Nephron progenitor cell (in vitro differentiated cells): ENCODE measurements at regions not wholly inside any gene's neighbourhood (a gene's known extent, or its start where the extent isn't known, plus 50 kb on each side); places are given as distances from the start of the nearest gene placed in this dataset.

Experiments used
- DNase-seq: peaks from one replicate; pipeline ENCODE4 v3.0.0; 2021
- H3K27ac Mint-ChIP-seq: 2 replicates; pipeline ENCODE4 v1.8.0; 2021; ENCODE audit warnings: mild to moderate bottlenecking, moderate library complexity, mixed read lengths
- H3K27me3 Mint-ChIP-seq: 2 replicates; pipeline ENCODE4 v1.8.0; 2021; ENCODE audit warnings: mild to moderate bottlenecking, low read depth, mixed read lengths; ENCODE audit not compliant: poor library complexity
- H3K36me3 Mint-ChIP-seq: 2 replicates; pipeline ENCODE4 v1.8.0; 2021; ENCODE audit warnings: low read depth, mixed read lengths
- H3K4me1 Mint-ChIP-seq: 2 replicates; pipeline ENCODE4 v1.8.0; 2021; ENCODE audit warnings: mixed read lengths
- H3K4me3 Mint-ChIP-seq: 2 replicates; pipeline ENCODE4 v1.8.0; 2021; ENCODE audit warnings: mild to moderate bottlenecking, moderate library complexity, mixed read lengths
- H3K9me3 Mint-ChIP-seq: 2 replicates; pipeline ENCODE4 v1.8.0; 2021; ENCODE audit warnings: mild to moderate bottlenecking, moderate library complexity, mixed read lengths
- TF ChIP-seq, protein P1 (sequence below): fragments of 200-600 bp; sonication (generic); IDR thresholded peaks from 2 replicates; pipeline ENCODE4 v1.5.0; 2021; ENCODE audit warnings: antibody characterized with exemption

DNA sequence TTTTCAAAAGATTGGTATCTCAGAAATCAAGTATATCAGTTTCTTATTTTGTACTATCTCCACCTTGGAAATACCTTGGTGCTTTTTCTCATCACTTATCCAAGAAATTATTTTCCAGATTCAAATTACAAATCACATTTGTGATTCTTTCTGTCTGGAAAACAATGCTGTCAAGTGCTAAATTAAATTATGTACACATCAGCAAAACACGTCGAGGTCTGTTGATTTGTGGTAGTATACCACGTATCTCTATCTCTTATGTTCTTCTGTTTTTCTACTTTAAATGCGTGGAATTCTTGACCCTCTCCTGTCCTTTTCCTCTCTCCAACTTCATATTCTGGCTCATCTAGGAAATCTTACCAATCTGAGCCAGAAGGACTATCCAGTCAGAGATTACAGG lies 214.5 kb downstream of the PTN start:
- H3K27me3 Mint-ChIP-seq = peaks cover 3% of the 10 kb centered on the region
- no peak for DNase-seq
- no peaks in the 10 kb centered on the region for H3K9me3 Mint-ChIP-seq
- H3K36me3 Mint-ChIP-seq = no peaks in the 10 kb centered on the region
- TF ChIP-seq, protein P1, sequence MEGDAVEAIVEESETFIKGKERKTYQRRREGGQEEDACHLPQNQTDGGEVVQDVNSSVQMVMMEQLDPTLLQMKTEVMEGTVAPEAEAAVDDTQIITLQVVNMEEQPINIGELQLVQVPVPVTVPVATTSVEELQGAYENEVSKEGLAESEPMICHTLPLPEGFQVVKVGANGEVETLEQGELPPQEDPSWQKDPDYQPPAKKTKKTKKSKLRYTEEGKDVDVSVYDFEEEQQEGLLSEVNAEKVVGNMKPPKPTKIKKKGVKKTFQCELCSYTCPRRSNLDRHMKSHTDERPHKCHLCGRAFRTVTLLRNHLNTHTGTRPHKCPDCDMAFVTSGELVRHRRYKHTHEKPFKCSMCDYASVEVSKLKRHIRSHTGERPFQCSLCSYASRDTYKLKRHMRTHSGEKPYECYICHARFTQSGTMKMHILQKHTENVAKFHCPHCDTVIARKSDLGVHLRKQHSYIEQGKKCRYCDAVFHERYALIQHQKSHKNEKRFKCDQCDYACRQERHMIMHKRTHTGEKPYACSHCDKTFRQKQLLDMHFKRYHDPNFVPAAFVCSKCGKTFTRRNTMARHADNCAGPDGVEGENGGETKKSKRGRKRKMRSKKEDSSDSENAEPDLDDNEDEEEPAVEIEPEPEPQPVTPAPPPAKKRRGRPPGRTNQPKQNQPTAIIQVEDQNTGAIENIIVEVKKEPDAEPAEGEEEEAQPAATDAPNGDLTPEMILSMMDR = no peak
- H3K4me3 Mint-ChIP-seq = no peak overlapping the region
- H3K4me1 Mint-ChIP-seq = no peaks in the 10 kb centered on the region
- no peak overlapping the region for H3K27ac Mint-ChIP-seq

DNA sequence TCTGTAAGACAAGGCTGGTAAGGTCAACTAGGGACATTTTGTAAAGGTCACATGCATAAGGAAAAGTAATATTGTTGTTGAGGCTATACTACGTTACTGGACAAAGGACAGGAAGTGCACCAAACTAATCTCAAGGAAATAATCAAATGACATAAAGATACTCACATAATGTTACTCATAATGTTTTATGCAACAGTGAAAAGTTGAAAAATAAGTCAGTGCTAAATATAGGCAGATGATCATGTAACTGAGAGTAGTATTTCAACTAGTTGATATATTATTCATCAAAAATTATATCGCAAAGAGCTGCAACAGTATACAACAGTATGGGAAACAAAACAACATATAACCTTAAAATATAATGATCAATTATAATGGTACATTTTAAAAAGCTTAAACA lies 215.7 kb downstream of the PTN start:
- Mint-ChIP-seq H3K36me3 (no peaks in the 10 kb centered on the region), H3K27me3 (peaks cover 3% of the 10 kb centered on the region), H3K9me3 (no peaks in the 10 kb centered on the region), H3K4me3 (no peak overlapping the region), H3K27ac (no peak overlapping the region), H3K4me1 (no peaks in the 10 kb centered on the region)
- TF ChIP-seq, protein P1 = no peak
- DNase-seq = no peak

DNA sequence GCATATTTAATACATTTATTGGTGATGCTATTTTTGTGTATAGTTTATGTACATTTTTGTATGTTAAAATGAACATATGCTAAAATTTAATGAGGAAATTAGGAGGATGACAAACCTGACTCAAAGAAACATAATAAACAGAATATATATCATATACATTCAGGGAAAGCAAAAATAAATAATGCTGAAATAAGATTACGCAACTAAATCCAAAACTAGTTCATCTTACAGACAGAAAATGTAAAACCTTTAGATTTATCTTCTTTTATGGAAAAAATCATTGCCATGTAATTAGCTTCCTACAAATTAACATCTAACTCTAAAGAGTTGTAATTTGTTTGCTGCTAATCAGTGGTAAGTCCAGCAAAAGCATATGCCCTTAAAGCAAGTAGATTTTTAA lies 216.5 kb downstream of the PTN start:
- no peaks in the 10 kb centered on the region for H3K4me1 Mint-ChIP-seq

DNA sequence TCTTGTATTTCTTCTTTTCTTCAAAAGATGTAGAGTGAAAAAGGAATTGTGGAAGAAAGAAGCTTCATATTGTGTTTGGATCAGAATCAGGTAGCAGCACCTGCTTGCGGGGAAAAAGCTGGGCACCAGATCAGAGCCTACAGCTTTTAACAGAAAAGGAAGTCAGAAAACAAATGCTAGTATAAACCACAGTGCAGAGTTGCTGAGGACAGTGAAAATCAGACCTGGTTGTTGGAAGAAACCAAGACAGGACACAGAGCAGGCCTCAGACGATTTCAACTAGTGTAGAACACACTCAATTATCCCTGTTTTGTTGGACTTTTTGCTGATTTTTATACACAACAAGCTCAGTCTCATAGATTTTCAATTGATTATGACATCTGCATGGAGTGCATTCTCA lies 221.4 kb downstream of the PTN start:
- Mint-ChIP-seq H3K36me3 (no peaks in the 10 kb centered on the region), H3K27ac (no peak overlapping the region), H3K4me3 (no peak overlapping the region), H3K9me3 (no peaks in the 10 kb centered on the region), H3K27me3 (no peaks in the 10 kb centered on the region), H3K4me1 (no peaks in the 10 kb centered on the region)
- no peak for DNase-seq
- TF ChIP-seq, protein P1 = no peak

More for the DNA sequence above, 216.5 kb downstream of the PTN start:
- DNase-seq = no peak
- Mint-ChIP-seq H3K9me3 (no peaks in the 10 kb centered on the region), H3K27me3 (peaks cover 3% of the 10 kb centered on the region), H3K36me3 (no peaks in the 10 kb centered on the region), H3K4me3 (no peak overlapping the region), H3K27ac (no peak overlapping the region)
- TF ChIP-seq, protein P1 = no peak

DNA sequence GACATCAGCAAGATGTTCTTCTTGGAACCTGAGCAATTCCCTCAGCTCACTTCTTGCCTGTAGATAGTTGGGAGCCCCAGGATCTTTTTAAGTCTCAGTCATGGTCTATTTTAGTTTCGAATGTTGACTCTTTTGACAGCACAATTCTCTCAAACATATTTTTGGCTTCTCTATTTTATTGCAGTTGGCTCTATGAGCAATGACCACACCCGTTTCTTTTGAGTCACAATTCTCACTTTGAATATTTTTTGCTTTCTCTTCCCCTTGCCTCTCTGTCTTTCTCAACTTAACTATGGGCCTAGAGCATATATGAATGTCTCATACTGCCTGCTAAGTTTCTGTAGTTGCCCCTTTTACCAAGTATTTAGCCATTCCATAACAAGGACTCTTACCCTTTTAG lies 222.8 kb downstream of the PTN start:
- H3K27me3 Mint-ChIP-seq = no peaks in the 10 kb centered on the region
- H3K4me3 Mint-ChIP-seq = no peak overlapping the region
- H3K36me3 Mint-ChIP-seq = no peaks in the 10 kb centered on the region
- H3K27ac Mint-ChIP-seq = no peak overlapping the region
- DNase-seq = no peak
- H3K9me3 Mint-ChIP-seq = no peaks in the 10 kb centered on the region
- TF ChIP-seq, protein P1 = no peak
- H3K4me1 Mint-ChIP-seq = no peaks in the 10 kb centered on the region

DNA sequence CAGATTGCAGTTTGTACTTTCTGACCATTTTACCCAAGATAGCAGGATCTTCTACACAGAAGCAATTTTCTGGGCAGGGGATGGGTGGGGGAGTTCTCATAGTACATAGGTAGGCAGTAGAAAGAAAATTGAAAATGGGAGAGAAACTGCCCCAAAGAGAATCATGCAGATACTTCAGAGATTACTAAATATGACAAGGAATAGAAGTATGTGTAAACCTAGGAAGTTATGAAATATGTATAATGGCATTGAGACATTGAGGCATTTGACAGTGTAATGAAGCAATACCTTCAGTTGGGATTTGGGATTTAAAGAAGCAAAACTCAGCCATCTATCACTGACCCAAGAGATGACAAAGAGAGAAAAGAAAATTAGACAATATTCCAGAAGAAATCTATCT lies 233.0 kb downstream of the PTN start:
- peaks cover 1% of the 10 kb centered on the region for H3K27me3 Mint-ChIP-seq
- DNase-seq = no peak
- no peaks in the 10 kb centered on the region for H3K4me1 Mint-ChIP-seq
- TF ChIP-seq, protein P1 = no peak
- H3K4me3 Mint-ChIP-seq = no peak overlapping the region
- H3K9me3 Mint-ChIP-seq = peaks cover 22% of the 10 kb centered on the region
- H3K27ac Mint-ChIP-seq = no peak overlapping the region
- no peaks in the 10 kb centered on the region for H3K36me3 Mint-ChIP-seq
